Peyer's patch (tissue), 4 donors: ENCODE measurements at regions not wholly inside any gene's neighbourhood (a gene's known extent, or its start where the extent isn't known, plus 50 kb on each side); places are given as distances from the start of the nearest gene placed in this dataset.

ENCODE experiments used
- POLR2A ChIP-seq, 2 donors: fragments of 450-650 bp; IDR thresholded peaks; one replicate each; pipeline ENCODE4 v1.5.1; 2017; ENCODE audit warnings: antibody characterized with exemption in 2 of 2, mild to moderate bottlenecking in 2 of 2, moderate library complexity in 2 of 2
- TF ChIP-seq, protein P1 (sequence below), 6 experiments: fragments of 450-650 bp in 4 of 6; fragments of 200-600 bp in 2 of 6; sonication (generic) in 1 of 6; IDR thresholded peaks; one replicate each; pipeline ENCODE4 v1.5.1; 2017 to 2019; ENCODE audit warnings: antibody characterized with exemption in 6 of 6, mild to moderate bottlenecking in 3 of 6, moderate library complexity in 1 of 6

GRCh38 chr2:76178610-76179009 lies 467.9 kb upstream of the GCFC2 start:
- TF ChIP-seq, protein P1, sequence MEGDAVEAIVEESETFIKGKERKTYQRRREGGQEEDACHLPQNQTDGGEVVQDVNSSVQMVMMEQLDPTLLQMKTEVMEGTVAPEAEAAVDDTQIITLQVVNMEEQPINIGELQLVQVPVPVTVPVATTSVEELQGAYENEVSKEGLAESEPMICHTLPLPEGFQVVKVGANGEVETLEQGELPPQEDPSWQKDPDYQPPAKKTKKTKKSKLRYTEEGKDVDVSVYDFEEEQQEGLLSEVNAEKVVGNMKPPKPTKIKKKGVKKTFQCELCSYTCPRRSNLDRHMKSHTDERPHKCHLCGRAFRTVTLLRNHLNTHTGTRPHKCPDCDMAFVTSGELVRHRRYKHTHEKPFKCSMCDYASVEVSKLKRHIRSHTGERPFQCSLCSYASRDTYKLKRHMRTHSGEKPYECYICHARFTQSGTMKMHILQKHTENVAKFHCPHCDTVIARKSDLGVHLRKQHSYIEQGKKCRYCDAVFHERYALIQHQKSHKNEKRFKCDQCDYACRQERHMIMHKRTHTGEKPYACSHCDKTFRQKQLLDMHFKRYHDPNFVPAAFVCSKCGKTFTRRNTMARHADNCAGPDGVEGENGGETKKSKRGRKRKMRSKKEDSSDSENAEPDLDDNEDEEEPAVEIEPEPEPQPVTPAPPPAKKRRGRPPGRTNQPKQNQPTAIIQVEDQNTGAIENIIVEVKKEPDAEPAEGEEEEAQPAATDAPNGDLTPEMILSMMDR (IDR thresholded peaks at IDR 0.05): no peak
- TF ChIP-seq POLR2A (IDR thresholded peaks at IDR 0.05): no peak
